ENCODE measurements at regions not wholly inside any gene's neighbourhood (a gene's known extent, or its start where the extent isn't known, plus 50 kb on each side); places are given as distances from the start of the nearest gene placed in this dataset.
A peak's percentile ranks its signal among the peaks of the same experiment; 100 is the strongest.

- Histone ChIP-seq H3K27ac (ENCODE audit: control insufficient read depth, insufficient read depth, low read length) (no peak overlapping the region), H3K4me2 (ENCODE audit: control insufficient read depth, extremely low read depth, insufficient read depth, low read depth, low read length) (peak overlapping the region; percentile 55), H2AFZ (ENCODE audit: control insufficient read depth, low read length) (no peak overlapping the region), H3K9ac (ENCODE audit: control insufficient read depth, extremely low read depth, insufficient read depth, low read length) (no peak overlapping the region), H3K79me2 (ENCODE audit: control insufficient read depth, insufficient read depth, low read length) (no peaks in the 10 kb centered on the region), H4K20me1 (ENCODE audit: control insufficient read depth, extremely low read depth, insufficient read depth, low read length) (no peaks in the 10 kb centered on the region), H3K9me1 (ENCODE audit: control insufficient read depth, extremely low read depth, insufficient read depth, low read length) (no peaks in the 10 kb centered on the region), H3K27me3 (ENCODE audit: control insufficient read depth, extremely low read depth, insufficient read depth, low read length) (peaks cover 4% of the 10 kb centered on the region), H3K9me3 (ENCODE audit: control insufficient read depth, low read depth, low read length) (no peaks in the 10 kb centered on the region), H3K4me1 (ENCODE audit: control insufficient read depth, extremely low read depth, insufficient read depth, low read length) (peaks cover 10% of the 10 kb centered on the region), H3K36me3 (ENCODE audit: control insufficient read depth in 2 of 2, extremely low read depth in 1 of 2, insufficient read depth in 2 of 2, low read length in 2 of 2) (no peaks in the 10 kb centered on the region), H3K4me3 (ENCODE audit: control insufficient read depth in 2 of 3, extremely low read depth in 1 of 3, insufficient read depth in 2 of 3, low read depth in 1 of 3, low read length in 3 of 3) (no peak overlapping the region)
- dilution Hi-C loops (cut with MboI; ENCODE audit: extremely low pct_ligation_motif_present, low sequenced_read_pairs), result no loop called here
- TF ChIP-seq CTCF (optimal IDR thresholded peaks at IDR 0.05 in 1 of 3, IDR thresholded peaks at IDR 0.05 in 1 of 3, conservative IDR thresholded peaks at IDR 0.05 in 1 of 3; ENCODE audit: extremely low read depth in 1 of 3, insufficient read depth in 2 of 3, low read length in 3 of 3) (no peak), EZH2 (IDR thresholded peaks at IDR 0.05; ENCODE audit: low read length) (no peak)
- FAIRE-seq (peak; percentile 97), DNase-seq (ENCODE audit: low read depth, low spot score) (peak; percentile 44)
These were observed 151.5 kb downstream of the WDR11 start for GRCh38 chr10:121002586-121003205.

- dilution Hi-C loops (cut with MboI; ENCODE audit: extremely low pct_ligation_motif_present, low sequenced_read_pairs), result no loop called here
- H3K4me2 ChIP-seq (ENCODE audit: control insufficient read depth, extremely low read depth, insufficient read depth, low read depth, low read length), result no peak overlapping the region
- no peaks in the 10 kb centered on the region for H3K36me3 ChIP-seq (ENCODE audit: control insufficient read depth in 2 of 2, extremely low read depth in 1 of 2, insufficient read depth in 2 of 2, low read length in 2 of 2)
- H3K27ac ChIP-seq (ENCODE audit: control insufficient read depth, insufficient read depth, low read length), result no peak overlapping the region
- no peaks in the 10 kb centered on the region for H3K27me3 ChIP-seq (ENCODE audit: control insufficient read depth, extremely low read depth, insufficient read depth, low read length)
- no peak for FAIRE-seq
- no peaks in the 10 kb centered on the region for H4K20me1 ChIP-seq (ENCODE audit: control insufficient read depth, extremely low read depth, insufficient read depth, low read length)
- H2AFZ ChIP-seq (ENCODE audit: control insufficient read depth, low read length), result no peak overlapping the region
- TF ChIP-seq CTCF (optimal IDR thresholded peaks at IDR 0.05 in 1 of 3, IDR thresholded peaks at IDR 0.05 in 1 of 3, conservative IDR thresholded peaks at IDR 0.05 in 1 of 3; ENCODE audit: extremely low read depth in 1 of 3, insufficient read depth in 2 of 3, low read length in 3 of 3), result no peak
- TF ChIP-seq EZH2 (IDR thresholded peaks at IDR 0.05; ENCODE audit: low read length), result no peak
- no peak overlapping the region for H3K4me3 ChIP-seq (ENCODE audit: control insufficient read depth in 2 of 3, extremely low read depth in 1 of 3, insufficient read depth in 2 of 3, low read depth in 1 of 3, low read length in 3 of 3)
- peaks cover 11% of the 10 kb centered on the region for H3K4me1 ChIP-seq (ENCODE audit: control insufficient read depth, extremely low read depth, insufficient read depth, low read length)
- no peaks in the 10 kb centered on the region for H3K9me1 ChIP-seq (ENCODE audit: control insufficient read depth, extremely low read depth, insufficient read depth, low read length)
- no peaks in the 10 kb centered on the region for H3K79me2 ChIP-seq (ENCODE audit: control insufficient read depth, insufficient read depth, low read length)
- no peaks in the 10 kb centered on the region for H3K9me3 ChIP-seq (ENCODE audit: control insufficient read depth, low read depth, low read length)
- H3K9ac ChIP-seq (ENCODE audit: control insufficient read depth, extremely low read depth, insufficient read depth, low read length), result no peak overlapping the region
- no peak for DNase-seq (ENCODE audit: low read depth, low spot score)
These were observed 154.9 kb downstream of the WDR11 start for GRCh38 chr10:121005948-121006587.
